EL (cell line): ENCODE measurements at regions not wholly inside any gene's neighbourhood (a gene's known extent, or its start where the extent isn't known, plus 50 kb on each side); places are given as distances from the start of the nearest gene placed in this dataset.

Experiments
- DNase-seq: peaks from one replicate; pipeline ENCODE4 v3.0.0-alpha.2; 2016

GRCh38 chrX:155679715-155680114, 67.0 kb upstream of the TMLHE start:
- DNase-seq, result no peak

- DNase-seq, result no peak
Observed at GRCh38 chrX:155673338-155673737, 60.6 kb upstream of the TMLHE start.

- DNase-seq, result no peak
Observed at GRCh38 chrX:155666741-155667140, 54.0 kb upstream of the TMLHE start.
